Neural cell (in vitro differentiated cells): ENCODE measurements at regions not wholly inside any gene's neighbourhood (a gene's known extent, or its start where the extent isn't known, plus 50 kb on each side); places are given as distances from the start of the nearest gene placed in this dataset.

ENCODE experiments used
- H2AFZ ChIP-seq: fragments of 200-600, 300-800 bp; sonication (generic), shearing (Covaris generic); 2 replicates; pipeline ENCODE4 v1.6.0; 2014; ENCODE audit warnings: low read depth, mild to moderate bottlenecking, antibody characterized with exemption, low read length, moderate library complexity
- H3F3A ChIP-seq: fragments of 200-600 bp; shearing (Covaris generic); 2 replicates; pipeline ENCODE4 v1.6.1; 2016; ENCODE audit warnings: mild to moderate bottlenecking, moderate library complexity, mixed read lengths, antibody characterized with exemption, low read length; ENCODE audit not compliant: insufficient read depth, poor library complexity, severe bottlenecking
- H3K27ac ChIP-seq: fragments of 200-600, 300-800 bp; sonication (generic), shearing (Covaris generic); 2 replicates; pipeline ENCODE4 v1.5.1; 2014; ENCODE audit warnings: mild to moderate bottlenecking, low read length, moderate library complexity
- H3K27me3 ChIP-seq: fragments of 300-800, 200-600 bp; sonication (generic), shearing (Covaris generic); 2 replicates; pipeline ENCODE4 v1.6.0; 2014; ENCODE audit warnings: mild to moderate bottlenecking, low read depth, low read length, moderate library complexity; ENCODE audit not compliant: insufficient read depth
- H3K36me3 ChIP-seq: fragments of 300-800, 200-600 bp; sonication (generic), shearing (Covaris generic); 2 replicates; pipeline ENCODE4 v1.5.1; 2014; ENCODE audit warnings: mild to moderate bottlenecking, antibody characterized with exemption, low read length, moderate library complexity; ENCODE audit not compliant: insufficient read depth
- H3K4me2 ChIP-seq: fragments of 300-800, 200-600 bp; sonication (generic), shearing (Covaris generic); 2 replicates; pipeline ENCODE4 v1.6.0; 2014; ENCODE audit warnings: mild to moderate bottlenecking, low read length
- H3K4me3 ChIP-seq: fragments of 300-800, 200-600 bp; sonication (generic), shearing (Covaris generic); 2 replicates; pipeline ENCODE4 v1.5.1; 2014; ENCODE audit warnings: mild to moderate bottlenecking, low read length, moderate library complexity
- H3K79me2 ChIP-seq: fragments of 200-600 bp; shearing (Covaris generic); replicated peaks from 2 replicates; pipeline ENCODE4 v1.6.0; 2014; ENCODE audit warnings: mild to moderate bottlenecking, low read length, moderate library complexity; ENCODE audit not compliant: insufficient read depth
- H3K9ac ChIP-seq: fragments of 300-800, 200-600 bp; sonication (generic), shearing (Covaris generic); 2 replicates; pipeline ENCODE4 v1.6.1; 2016; ENCODE audit warnings: mild to moderate bottlenecking, low read length, mixed read lengths
- H3K9me2 ChIP-seq: fragments of 200-600 bp; shearing (Covaris generic); 2 replicates; pipeline ENCODE4 v1.6.1; 2016; ENCODE audit warnings: mild to moderate bottlenecking, low read length, mixed read lengths; ENCODE audit not compliant: insufficient read depth
- H3K9me3 ChIP-seq: fragments of 200-600, 300-800 bp; sonication (generic), shearing (Covaris generic); 2 replicates; pipeline ENCODE4 v1.6.1; 2016; ENCODE audit warnings: mild to moderate bottlenecking, mixed run types, low read length, moderate library complexity, mixed read lengths
- H4K20me1 ChIP-seq: fragments of 200-600 bp; shearing (Covaris generic); 2 replicates; pipeline ENCODE4 v1.6.1; 2016; ENCODE audit warnings: mild to moderate bottlenecking, mixed run types; ENCODE audit not compliant: insufficient read depth
- CTCF ChIP-seq: fragments of 450-650 bp; IDR thresholded peaks from 2 replicates; pipeline ENCODE4 v1.5.1; 2014; ENCODE audit warnings: antibody characterized with exemption, mild to moderate bottlenecking, moderate library complexity; ENCODE audit not compliant: poor library complexity, severe bottlenecking
- EP300 ChIP-seq: fragments of 450-650 bp; conservative IDR thresholded peaks from 2 replicates; pipeline ENCODE4 v1.6.1; 2014; ENCODE audit warnings: antibody characterized with exemption, mild to moderate bottlenecking, moderate library complexity; ENCODE audit not compliant: poor library complexity, severe bottlenecking
- EZH2 ChIP-seq: fragments of 200-600, 300-800 bp; shearing (Covaris generic), sonication (generic); IDR thresholded peaks from 2 replicates; pipeline ENCODE4 v1.6.1; 2014; ENCODE audit warnings: antibody characterized with exemption, low read length, borderline replicate concordance, mild to moderate bottlenecking; ENCODE audit not compliant: insufficient read depth, poor library complexity, severe bottlenecking
- MXI1 ChIP-seq: fragments of 450-650 bp; conservative IDR thresholded peaks from 2 replicates; pipeline ENCODE4 v1.6.1; 2014; ENCODE audit warnings: antibody characterized with exemption, mild to moderate bottlenecking; ENCODE audit not compliant: poor library complexity, severe bottlenecking
- POLR2AphosphoS5 ChIP-seq: IDR thresholded peaks from 2 replicates; pipeline ENCODE4 v1.6.1; 2012
- RAD21 ChIP-seq: fragments of 450-650 bp; conservative IDR thresholded peaks from 2 replicates; pipeline ENCODE4 v1.6.1; 2014; ENCODE audit warnings: antibody characterized with exemption, mild to moderate bottlenecking, moderate library complexity
- REST ChIP-seq: IDR thresholded peaks from 2 replicates; pipeline ENCODE4 v1.6.1; 2012; ENCODE audit warnings: borderline replicate concordance
- SMC3 ChIP-seq: fragments of 450-650 bp; conservative IDR thresholded peaks from 2 replicates; pipeline ENCODE4 v1.6.1; 2014; ENCODE audit warnings: antibody characterized with exemption, mild to moderate bottlenecking, moderate library complexity; ENCODE audit not compliant: poor library complexity
- TAF1 ChIP-seq: IDR thresholded peaks from 2 replicates; pipeline ENCODE4 v1.6.1; 2012; ENCODE audit warnings: low read depth

GRCh38 chr7:84317536-84317935 lies 122.9 kb upstream of the SEMA3A start:
- H2AFZ ChIP-seq: no peak overlapping the region
- no peak overlapping the region for H3K4me3 ChIP-seq
- no peaks in the 10 kb centered on the region for H4K20me1 ChIP-seq
- H3K27ac ChIP-seq: no peak overlapping the region
- no peaks in the 10 kb centered on the region for H3K27me3 ChIP-seq
- no peaks in the 10 kb centered on the region for H3K9me2 ChIP-seq
- H3K9me3 ChIP-seq: no peaks in the 10 kb centered on the region
- no peak overlapping the region for H3K9ac ChIP-seq
- H3F3A ChIP-seq: no peaks in the 10 kb centered on the region
- H3K36me3 ChIP-seq: no peaks in the 10 kb centered on the region
- H3K79me2 ChIP-seq: no peaks in the 10 kb centered on the region
- no peak overlapping the region for H3K4me2 ChIP-seq
- TF ChIP-seq EP300 (no peak), REST (no peak), SMC3 (no peak), RAD21 (no peak), MXI1 (no peak), EZH2 (no peak), POLR2AphosphoS5 (no peak), CTCF (no peak), TAF1 (no peak)

- H3K36me3 ChIP-seq: no peaks in the 10 kb centered on the region
- no peak overlapping the region for H2AFZ ChIP-seq
- no peak overlapping the region for H3K9ac ChIP-seq
- no peak overlapping the region for H3K27ac ChIP-seq
- no peaks in the 10 kb centered on the region for H3K27me3 ChIP-seq
- no peaks in the 10 kb centered on the region for H4K20me1 ChIP-seq
- H3K9me2 ChIP-seq: no peaks in the 10 kb centered on the region
- no peaks in the 10 kb centered on the region for H3K9me3 ChIP-seq
- no peaks in the 10 kb centered on the region for H3F3A ChIP-seq
- H3K4me2 ChIP-seq: no peak overlapping the region
- H3K4me3 ChIP-seq: no peak overlapping the region
- no peak for TF ChIP-seq POLR2AphosphoS5
- no peak for TF ChIP-seq REST
- no peak for TF ChIP-seq TAF1
- TF ChIP-seq CTCF: no peak
- H3K79me2 ChIP-seq: no peaks in the 10 kb centered on the region
Observed at GRCh38 chr7:84314263-84314662, 119.7 kb upstream of the SEMA3A start.
